NT2/D1 (cell line): ENCODE measurements at regions not wholly inside any gene's neighbourhood (a gene's known extent, or its start where the extent isn't known, plus 50 kb on each side); places are given as distances from the start of the nearest gene placed in this dataset.
A peak's percentile ranks its signal among the peaks of the same experiment; 100 is the strongest.

Source experiments
- DNase-seq: peaks from one replicate; pipeline ENCODE4 v3.0.0-alpha.2; 2011; ENCODE audit warnings: low read depth, low spot score
- H3K27me3 ChIP-seq: 2 replicates; pipeline ENCODE4 v1.6.0; 2011; ENCODE audit warnings: mild to moderate bottlenecking; ENCODE audit not compliant: insufficient read length, insufficient read depth
- H3K36me3 ChIP-seq: 2 replicates; pipeline ENCODE4 v1.6.1; 2011; ENCODE audit warnings: mild to moderate bottlenecking, low read length, mixed read lengths; ENCODE audit not compliant: insufficient read depth, insufficient read length
- H3K4me1 ChIP-seq: 2 replicates; pipeline ENCODE4 v1.5.1; 2011; ENCODE audit not compliant: insufficient read depth, insufficient read length
- H3K4me3 ChIP-seq: 2 replicates; pipeline ENCODE4 v1.5.1; 2011; ENCODE audit warnings: low read depth; ENCODE audit not compliant: insufficient read length
- H3K9ac ChIP-seq: 2 replicates; pipeline ENCODE4 v1.6.0; 2011; ENCODE audit warnings: low read depth; ENCODE audit not compliant: insufficient read length
- H3K9me3 ChIP-seq: 2 replicates; pipeline ENCODE4 v1.5.1; 2011; ENCODE audit warnings: mild to moderate bottlenecking, low read length; ENCODE audit not compliant: insufficient read depth
- SUZ12 ChIP-seq: IDR thresholded peaks from 2 replicates; pipeline ENCODE4 v1.6.1; 2011; ENCODE audit not compliant: insufficient read length, insufficient read depth; ENCODE audit errors: extremely low read depth
- YY1 ChIP-seq: IDR thresholded peaks from 2 replicates; pipeline ENCODE4 v1.6.1; 2011; ENCODE audit not compliant: insufficient read length, insufficient read depth
- ZNF274 ChIP-seq: IDR thresholded peaks from 2 replicates; pipeline ENCODE4 v1.6.1; 2011; ENCODE audit warnings: mild to moderate bottlenecking, low read depth, low read length

- Histone ChIP-seq H3K9me3 (no peaks in the 10 kb centered on the region), H3K4me3 (no peak overlapping the region), H3K36me3 (no peaks in the 10 kb centered on the region), H3K27me3 (no peaks in the 10 kb centered on the region), H3K4me1 (no peaks in the 10 kb centered on the region), H3K9ac (no peak overlapping the region)
- no peak for DNase-seq
- no peak for TF ChIP-seq ZNF274
- TF ChIP-seq YY1: no peak
- no peak for TF ChIP-seq SUZ12
These were observed 141.9 kb downstream of the MPP7 start for GRCh38 chr10:28160866-28161405.

- no peak for TF ChIP-seq YY1
- no peak for TF ChIP-seq ZNF274
- no peak for TF ChIP-seq SUZ12
- H3K9ac ChIP-seq: no peak overlapping the region
- no peaks in the 10 kb centered on the region for H3K4me1 ChIP-seq
- no peaks in the 10 kb centered on the region for H3K27me3 ChIP-seq
- no peak overlapping the region for H3K4me3 ChIP-seq
- no peaks in the 10 kb centered on the region for H3K36me3 ChIP-seq
- H3K9me3 ChIP-seq: no peaks in the 10 kb centered on the region
- DNase-seq: no peak
These were observed 145.5 kb downstream of the MPP7 start for GRCh38 chr10:28157379-28157778.

GRCh38 chr10:28155726-28156125 is 147.1 kb downstream of the MPP7 start:
- TF ChIP-seq ZNF274 (no peak), SUZ12 (no peak), YY1 (no peak)
- no peaks in the 10 kb centered on the region for H3K4me1 ChIP-seq
- DNase-seq: no peak

GRCh38 chr10:28151636-28152035 is 151.2 kb downstream of the MPP7 start:
- TF ChIP-seq SUZ12 (no peak), YY1 (no peak), ZNF274 (no peak)
- H3K4me1 ChIP-seq: no peaks in the 10 kb centered on the region
- H3K9ac ChIP-seq: no peak overlapping the region
- H3K4me3 ChIP-seq: no peak overlapping the region
- H3K36me3 ChIP-seq: no peaks in the 10 kb centered on the region
- no peak for DNase-seq
- H3K27me3 ChIP-seq: no peaks in the 10 kb centered on the region
- H3K9me3 ChIP-seq: no peaks in the 10 kb centered on the region

More at GRCh38 chr10:28155726-28156125, 147.1 kb downstream of the MPP7 start:
- Histone ChIP-seq H3K27me3 (no peaks in the 10 kb centered on the region), H3K4me3 (no peak overlapping the region), H3K9ac (no peak overlapping the region), H3K9me3 (no peaks in the 10 kb centered on the region), H3K36me3 (no peaks in the 10 kb centered on the region)

- Histone ChIP-seq H3K27me3 (no peaks in the 10 kb centered on the region), H3K4me1 (no peaks in the 10 kb centered on the region), H3K36me3 (no peaks in the 10 kb centered on the region), H3K9ac (no peak overlapping the region), H3K9me3 (no peaks in the 10 kb centered on the region), H3K4me3 (no peak overlapping the region)
- TF ChIP-seq SUZ12 (no peak), YY1 (no peak), ZNF274 (no peak)
- no peak for DNase-seq
These were observed 150.9 kb upstream of the ODAD2 start for GRCh38 chr10:28149746-28150145.

- no peaks in the 10 kb centered on the region for H3K4me1 ChIP-seq
- DNase-seq: peak; percentile 15
- TF ChIP-seq SUZ12 (no peak), ZNF274 (no peak), YY1 (no peak)
- no peak overlapping the region for H3K9ac ChIP-seq
- H3K27me3 ChIP-seq: no peaks in the 10 kb centered on the region
- H3K9me3 ChIP-seq: no peaks in the 10 kb centered on the region
- no peak overlapping the region for H3K4me3 ChIP-seq
- H3K36me3 ChIP-seq: no peaks in the 10 kb centered on the region
These were observed 148.8 kb upstream of the ODAD2 start for GRCh38 chr10:28147706-28148105.

- no peak for DNase-seq
- H3K36me3 ChIP-seq: no peaks in the 10 kb centered on the region
- H3K4me1 ChIP-seq: no peaks in the 10 kb centered on the region
- no peak overlapping the region for H3K4me3 ChIP-seq
- H3K9me3 ChIP-seq: peaks cover 14% of the 10 kb centered on the region
- no peaks in the 10 kb centered on the region for H3K27me3 ChIP-seq
- TF ChIP-seq ZNF274 (no peak), SUZ12 (no peak), YY1 (no peak)
- H3K9ac ChIP-seq: no peak overlapping the region
These were observed 140.3 kb upstream of the ODAD2 start for GRCh38 chr10:28139138-28139537.
